ENCODE measurements at regions not wholly inside any gene's neighbourhood (a gene's known extent, or its start where the extent isn't known, plus 50 kb on each side); places are given as distances from the start of the nearest gene placed in this dataset.

GRCh38 chr5:173791878-173792277, 96.3 kb upstream of the CPEB4 start:
- Mint-ChIP-seq H3K27ac (no peak overlapping the region), H3K36me3 (no peaks in the 10 kb centered on the region), H3K4me3 (no peak overlapping the region), H3K9me3 (no peaks in the 10 kb centered on the region), H3K4me1 (peaks cover 17% of the 10 kb centered on the region), H3K27me3 (ENCODE audit: low read depth) (peaks cover 4% of the 10 kb centered on the region)
- ChIA-PET CTCF (interaction anchor here (1.0 kb wide), 1 partner anchor 38 kb away, joined by 3 read pairs; no protein-coding TSS in a partner anchor), POLR2A (interaction anchor here (0.6 kb wide), 1 partner anchor 95 kb away, joined by 3 read pairs; no protein-coding TSS in a partner anchor)
- no peak for DNase-seq (ENCODE audit: low spot score)
- TF ChIP-seq ATF6 (CRISPR knock-in tag; IDR thresholded peaks at IDR 0.05) (no peak), GABPB1 (CRISPR knock-in tag; IDR thresholded peaks at IDR 0.05) (no peak), CREB1 (CRISPR knock-in tag; IDR thresholded peaks at IDR 0.05) (no peak), ATF2 (CRISPR knock-in tag; IDR thresholded peaks at IDR 0.05; ENCODE audit: borderline replicate concordance, low read depth) (no peak), ZMAT4 (CRISPR knock-in tag; IDR thresholded peaks at IDR 0.05) (no peak), ZNF263 (CRISPR knock-in tag; IDR thresholded peaks at IDR 0.05; ENCODE audit: low read depth) (no peak), TP53 (CRISPR knock-in tag; IDR thresholded peaks at IDR 0.05) (no peak), ETV6 (CRISPR knock-in tag; IDR thresholded peaks at IDR 0.05) (no peak), NFYB (CRISPR knock-in tag; conservative IDR thresholded peaks at IDR 0.05; ENCODE audit: low read depth) (no peak), TEAD4 (CRISPR knock-in tag; IDR thresholded peaks at IDR 0.05) (no peak), FOXJ3 (CRISPR knock-in tag; IDR thresholded peaks at IDR 0.05; ENCODE audit: borderline replicate concordance) (no peak), IRF1 (CRISPR knock-in tag; IDR thresholded peaks at IDR 0.05) (no peak)
- TF ChIP-seq, protein P1, sequence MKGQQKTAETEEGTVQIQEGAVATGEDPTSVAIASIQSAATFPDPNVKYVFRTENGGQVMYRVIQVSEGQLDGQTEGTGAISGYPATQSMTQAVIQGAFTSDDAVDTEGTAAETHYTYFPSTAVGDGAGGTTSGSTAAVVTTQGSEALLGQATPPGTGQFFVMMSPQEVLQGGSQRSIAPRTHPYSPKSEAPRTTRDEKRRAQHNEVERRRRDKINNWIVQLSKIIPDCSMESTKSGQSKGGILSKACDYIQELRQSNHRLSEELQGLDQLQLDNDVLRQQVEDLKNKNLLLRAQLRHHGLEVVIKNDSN (CRISPR knock-in tag; IDR thresholded peaks at IDR 0.05), result no peak
- TF ChIP-seq, protein P2, sequence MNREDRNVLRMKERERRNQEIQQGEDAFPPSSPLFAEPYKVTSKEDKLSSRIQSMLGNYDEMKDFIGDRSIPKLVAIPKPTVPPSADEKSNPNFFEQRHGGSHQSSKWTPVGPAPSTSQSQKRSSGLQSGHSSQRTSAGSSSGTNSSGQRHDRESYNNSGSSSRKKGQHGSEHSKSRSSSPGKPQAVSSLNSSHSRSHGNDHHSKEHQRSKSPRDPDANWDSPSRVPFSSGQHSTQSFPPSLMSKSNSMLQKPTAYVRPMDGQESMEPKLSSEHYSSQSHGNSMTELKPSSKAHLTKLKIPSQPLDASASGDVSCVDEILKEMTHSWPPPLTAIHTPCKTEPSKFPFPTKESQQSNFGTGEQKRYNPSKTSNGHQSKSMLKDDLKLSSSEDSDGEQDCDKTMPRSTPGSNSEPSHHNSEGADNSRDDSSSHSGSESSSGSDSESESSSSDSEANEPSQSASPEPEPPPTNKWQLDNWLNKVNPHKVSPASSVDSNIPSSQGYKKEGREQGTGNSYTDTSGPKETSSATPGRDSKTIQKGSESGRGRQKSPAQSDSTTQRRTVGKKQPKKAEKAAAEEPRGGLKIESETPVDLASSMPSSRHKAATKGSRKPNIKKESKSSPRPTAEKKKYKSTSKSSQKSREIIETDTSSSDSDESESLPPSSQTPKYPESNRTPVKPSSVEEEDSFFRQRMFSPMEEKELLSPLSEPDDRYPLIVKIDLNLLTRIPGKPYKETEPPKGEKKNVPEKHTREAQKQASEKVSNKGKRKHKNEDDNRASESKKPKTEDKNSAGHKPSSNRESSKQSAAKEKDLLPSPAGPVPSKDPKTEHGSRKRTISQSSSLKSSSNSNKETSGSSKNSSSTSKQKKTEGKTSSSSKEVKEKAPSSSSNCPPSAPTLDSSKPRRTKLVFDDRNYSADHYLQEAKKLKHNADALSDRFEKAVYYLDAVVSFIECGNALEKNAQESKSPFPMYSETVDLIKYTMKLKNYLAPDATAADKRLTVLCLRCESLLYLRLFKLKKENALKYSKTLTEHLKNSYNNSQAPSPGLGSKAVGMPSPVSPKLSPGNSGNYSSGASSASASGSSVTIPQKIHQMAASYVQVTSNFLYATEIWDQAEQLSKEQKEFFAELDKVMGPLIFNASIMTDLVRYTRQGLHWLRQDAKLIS (CRISPR knock-in tag; IDR thresholded peaks at IDR 0.05; ENCODE audit: borderline replicate concordance), result no peak
- TF ChIP-seq, protein P3, sequence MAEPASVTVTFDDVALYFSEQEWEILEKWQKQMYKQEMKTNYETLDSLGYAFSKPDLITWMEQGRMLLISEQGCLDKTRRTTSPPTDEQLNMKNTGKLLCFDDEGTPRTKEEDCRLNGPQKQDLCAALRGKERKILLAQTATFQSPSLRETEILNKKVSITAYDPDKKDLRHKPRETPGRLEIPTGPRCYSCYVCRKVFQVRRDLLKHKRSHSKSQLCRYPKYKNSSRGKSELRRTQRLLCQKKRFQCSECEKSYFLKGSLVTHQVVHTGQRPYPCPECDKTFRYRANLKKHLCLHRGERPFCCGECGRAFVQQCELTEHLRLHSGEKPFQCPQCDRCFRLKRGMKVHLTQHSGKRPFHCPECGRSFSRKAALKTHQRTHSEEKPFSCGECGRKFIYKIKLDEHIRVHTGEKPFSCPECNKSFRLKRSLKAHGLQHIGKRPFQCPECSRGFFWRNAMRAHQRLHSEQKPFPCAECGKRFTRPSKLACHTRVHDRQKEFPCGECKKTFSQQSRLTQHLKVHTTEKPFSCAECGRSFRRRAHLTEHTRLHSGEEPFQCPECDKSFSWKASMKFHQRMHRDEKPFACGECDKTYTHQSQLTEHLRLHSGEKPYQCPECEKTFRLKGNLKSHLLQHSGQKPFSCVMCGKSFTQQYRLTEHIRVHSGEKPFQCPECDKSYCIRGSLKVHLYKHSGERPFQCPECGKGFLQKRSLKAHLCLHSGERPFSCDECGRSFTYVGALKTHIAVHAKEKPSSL (CRISPR knock-in tag; conservative IDR thresholded peaks at IDR 0.05), result no peak
- TF ChIP-seq, protein P4, sequence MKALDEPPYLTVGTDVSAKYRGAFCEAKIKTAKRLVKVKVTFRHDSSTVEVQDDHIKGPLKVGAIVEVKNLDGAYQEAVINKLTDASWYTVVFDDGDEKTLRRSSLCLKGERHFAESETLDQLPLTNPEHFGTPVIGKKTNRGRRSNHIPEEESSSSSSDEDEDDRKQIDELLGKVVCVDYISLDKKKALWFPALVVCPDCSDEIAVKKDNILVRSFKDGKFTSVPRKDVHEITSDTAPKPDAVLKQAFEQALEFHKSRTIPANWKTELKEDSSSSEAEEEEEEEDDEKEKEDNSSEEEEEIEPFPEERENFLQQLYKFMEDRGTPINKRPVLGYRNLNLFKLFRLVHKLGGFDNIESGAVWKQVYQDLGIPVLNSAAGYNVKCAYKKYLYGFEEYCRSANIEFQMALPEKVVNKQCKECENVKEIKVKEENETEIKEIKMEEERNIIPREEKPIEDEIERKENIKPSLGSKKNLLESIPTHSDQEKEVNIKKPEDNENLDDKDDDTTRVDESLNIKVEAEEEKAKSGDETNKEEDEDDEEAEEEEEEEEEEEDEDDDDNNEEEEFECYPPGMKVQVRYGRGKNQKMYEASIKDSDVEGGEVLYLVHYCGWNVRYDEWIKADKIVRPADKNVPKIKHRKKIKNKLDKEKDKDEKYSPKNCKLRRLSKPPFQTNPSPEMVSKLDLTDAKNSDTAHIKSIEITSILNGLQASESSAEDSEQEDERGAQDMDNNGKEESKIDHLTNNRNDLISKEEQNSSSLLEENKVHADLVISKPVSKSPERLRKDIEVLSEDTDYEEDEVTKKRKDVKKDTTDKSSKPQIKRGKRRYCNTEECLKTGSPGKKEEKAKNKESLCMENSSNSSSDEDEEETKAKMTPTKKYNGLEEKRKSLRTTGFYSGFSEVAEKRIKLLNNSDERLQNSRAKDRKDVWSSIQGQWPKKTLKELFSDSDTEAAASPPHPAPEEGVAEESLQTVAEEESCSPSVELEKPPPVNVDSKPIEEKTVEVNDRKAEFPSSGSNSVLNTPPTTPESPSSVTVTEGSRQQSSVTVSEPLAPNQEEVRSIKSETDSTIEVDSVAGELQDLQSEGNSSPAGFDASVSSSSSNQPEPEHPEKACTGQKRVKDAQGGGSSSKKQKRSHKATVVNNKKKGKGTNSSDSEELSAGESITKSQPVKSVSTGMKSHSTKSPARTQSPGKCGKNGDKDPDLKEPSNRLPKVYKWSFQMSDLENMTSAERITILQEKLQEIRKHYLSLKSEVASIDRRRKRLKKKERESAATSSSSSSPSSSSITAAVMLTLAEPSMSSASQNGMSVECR (CRISPR knock-in tag; IDR thresholded peaks at IDR 0.05; ENCODE audit: borderline replicate concordance), result no peak
- no peak for ATAC-seq

All from WTC11 (cell line).